Stimulated activated naive CD8-positive, alpha-beta T cell treated with anti-CD3 and anti-CD28 coated beads, Interleukin-15, Interleukin-2, amounts not matched to agents 100 ng/mL and 50 ng/mL, for 24 hours (primary cell): ENCODE measurements at regions not wholly inside any gene's neighbourhood (a gene's known extent, or its start where the extent isn't known, plus 50 kb on each side); places are given as distances from the start of the nearest gene placed in this dataset.
A peak's percentile ranks its signal among the peaks of the same experiment; 100 is the strongest.

Experiments
- H3K27ac Mint-ChIP-seq: one replicate; pipeline ENCODE4 v1.8.0; 2021; ENCODE audit warnings: mild to moderate bottlenecking, mixed read lengths
- H3K27me3 Mint-ChIP-seq: one replicate; pipeline ENCODE4 v1.8.0; 2021; ENCODE audit warnings: mixed read lengths
- H3K36me3 Mint-ChIP-seq: one replicate; pipeline ENCODE4 v1.8.0; 2021; ENCODE audit warnings: low read depth, mixed read lengths
- H3K4me1 Mint-ChIP-seq: one replicate; pipeline ENCODE4 v1.8.0; 2021; ENCODE audit warnings: low read depth, mixed read lengths
- H3K4me3 Mint-ChIP-seq: one replicate; pipeline ENCODE4 v1.8.0; 2021; ENCODE audit warnings: mild to moderate bottlenecking, mixed read lengths
- H3K9me3 Mint-ChIP-seq: one replicate; pipeline ENCODE4 v1.8.0; 2021; ENCODE audit warnings: mixed read lengths

DNA sequence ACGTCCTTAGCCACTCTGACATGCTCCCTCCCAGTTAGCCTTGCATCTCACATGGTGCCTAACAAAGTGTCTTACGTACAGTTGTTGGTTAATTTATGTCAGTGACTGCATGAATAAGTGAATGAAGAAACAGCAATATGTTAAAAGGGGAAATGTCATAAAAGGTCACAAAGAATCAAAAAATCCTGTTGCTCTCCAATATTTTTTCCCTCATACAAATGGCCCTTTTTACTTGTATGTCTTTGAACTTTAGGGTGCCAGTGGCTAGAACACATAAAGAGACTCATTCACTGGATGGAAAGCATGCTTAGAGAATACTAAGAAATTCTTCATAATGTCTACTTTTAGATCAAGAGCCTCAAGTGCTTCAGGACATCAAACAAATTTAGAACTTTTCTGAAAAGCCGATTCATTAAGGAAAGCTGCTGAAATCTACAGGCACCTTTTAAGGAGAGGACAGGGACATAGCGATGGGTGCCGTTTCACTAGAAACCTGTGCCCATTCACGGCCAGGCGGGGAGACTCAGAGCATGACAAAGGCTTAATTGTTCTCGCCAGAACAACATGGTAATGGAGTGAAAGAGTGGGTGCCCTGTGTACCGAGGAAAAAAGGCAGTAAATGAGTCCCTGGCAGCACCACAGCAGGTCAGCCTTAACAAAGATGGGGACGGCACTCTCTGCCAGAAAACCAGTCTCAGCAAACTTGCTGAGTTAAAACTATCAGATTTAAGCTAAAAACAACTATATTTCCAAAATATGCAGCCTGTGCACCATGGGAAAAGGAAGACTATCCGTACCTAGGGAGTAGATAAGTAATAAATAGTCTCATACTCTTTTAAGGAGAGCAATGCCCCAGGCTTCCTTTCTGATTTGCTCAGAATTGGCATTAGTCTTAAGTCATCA, 71.6 kb upstream of the SPTBN1 start:
- Mint-ChIP-seq H3K4me3 (no peak overlapping the region), H3K9me3 (no peaks in the 10 kb centered on the region), H3K27me3 (peaks cover 3% of the 10 kb centered on the region), H3K36me3 (no peaks in the 10 kb centered on the region), H3K27ac (no peak overlapping the region), H3K4me1 (no peaks in the 10 kb centered on the region)

- H3K4me1 Mint-ChIP-seq = no peaks in the 10 kb centered on the region
- no peaks in the 10 kb centered on the region for H3K9me3 Mint-ChIP-seq
Measured at GRCh38 chr2:54385271-54385670, 70.9 kb upstream of the SPTBN1 start.

DNA sequence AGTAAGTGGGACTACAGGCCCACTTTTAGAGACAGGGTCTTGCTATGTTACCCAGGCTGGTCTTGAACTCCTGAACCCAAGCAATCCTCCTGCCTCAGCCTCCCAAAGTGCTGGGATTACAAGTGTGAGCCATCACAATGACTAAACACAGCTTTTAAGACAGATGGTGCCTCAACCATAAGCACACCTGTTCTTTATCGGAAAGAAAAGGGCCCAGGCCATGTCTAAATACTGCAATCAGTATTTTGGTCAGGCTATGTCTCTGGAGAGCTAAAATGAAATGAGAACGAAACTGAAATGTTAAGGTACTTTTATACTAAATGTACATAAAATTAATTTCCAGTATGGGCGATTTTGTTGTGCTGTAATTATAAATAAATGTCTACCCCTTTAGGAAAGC, 69.5 kb upstream of the SPTBN1 start:
- Mint-ChIP-seq H3K27ac (no peak overlapping the region), H3K4me3 (no peak overlapping the region), H3K27me3 (peaks cover 3% of the 10 kb centered on the region)

More at GRCh38 chr2:54385271-54385670, 70.9 kb upstream of the SPTBN1 start:
- no peaks in the 10 kb centered on the region for H3K36me3 Mint-ChIP-seq
- H3K4me3 Mint-ChIP-seq = no peak overlapping the region
- H3K27me3 Mint-ChIP-seq = peaks cover 3% of the 10 kb centered on the region
- H3K27ac Mint-ChIP-seq = no peak overlapping the region

GRCh38 chr2:54387059-54387991, 68.8 kb upstream of the SPTBN1 start:
- Mint-ChIP-seq H3K9me3 (no peaks in the 10 kb centered on the region), H3K4me1 (no peaks in the 10 kb centered on the region), H3K27me3 (peaks cover 3% of the 10 kb centered on the region), H3K27ac (no peak overlapping the region), H3K36me3 (no peaks in the 10 kb centered on the region), H3K4me3 (no peak overlapping the region)

More for the DNA sequence above, 69.5 kb upstream of the SPTBN1 start:
- Mint-ChIP-seq H3K36me3 (no peaks in the 10 kb centered on the region), H3K9me3 (no peaks in the 10 kb centered on the region), H3K4me1 (no peaks in the 10 kb centered on the region)

DNA sequence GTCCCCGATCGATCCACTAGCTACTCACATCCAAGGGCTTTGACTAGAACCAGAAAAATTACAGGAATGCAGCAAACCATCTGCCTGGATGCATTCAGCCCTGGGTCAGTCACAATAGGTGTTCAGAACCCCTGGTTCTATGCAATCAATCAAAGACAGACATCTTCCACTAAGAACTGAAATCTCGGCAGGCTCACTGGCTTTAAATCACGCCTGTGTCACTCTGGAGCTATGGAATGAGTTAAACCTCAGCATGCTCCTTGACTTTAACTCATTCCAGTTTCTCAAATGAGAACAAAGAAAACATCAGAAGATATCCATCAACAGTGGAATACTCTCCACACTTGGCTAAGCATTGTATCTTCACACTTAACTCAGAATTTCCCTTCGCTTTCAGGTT, 68.1 kb upstream of the SPTBN1 start:
- Mint-ChIP-seq H3K27me3 (peaks cover 3% of the 10 kb centered on the region), H3K4me3 (no peak overlapping the region), H3K4me1 (no peaks in the 10 kb centered on the region), H3K9me3 (no peaks in the 10 kb centered on the region), H3K27ac (no peak overlapping the region), H3K36me3 (no peaks in the 10 kb centered on the region)

GRCh38 chr2:54392555-54393324, 63.4 kb upstream of the SPTBN1 start:
- no peak overlapping the region for H3K4me3 Mint-ChIP-seq
- H3K4me1 Mint-ChIP-seq = peaks cover 10% of the 10 kb centered on the region
- H3K36me3 Mint-ChIP-seq = no peaks in the 10 kb centered on the region
- no peak overlapping the region for H3K27ac Mint-ChIP-seq
- no peaks in the 10 kb centered on the region for H3K27me3 Mint-ChIP-seq
- peaks cover 4% of the 10 kb centered on the region for H3K9me3 Mint-ChIP-seq

- no peaks in the 10 kb centered on the region for H3K27me3 Mint-ChIP-seq
- no peaks in the 10 kb centered on the region for H3K36me3 Mint-ChIP-seq
- H3K4me1 Mint-ChIP-seq = peaks cover 10% of the 10 kb centered on the region
- H3K4me3 Mint-ChIP-seq = peak overlapping the region; percentile 52
- peak overlapping the region; percentile 78 for H3K27ac Mint-ChIP-seq
- peaks cover 4% of the 10 kb centered on the region for H3K9me3 Mint-ChIP-seq
Measured at GRCh38 chr2:54394392-54394791, 61.7 kb upstream of the SPTBN1 start.

DNA sequence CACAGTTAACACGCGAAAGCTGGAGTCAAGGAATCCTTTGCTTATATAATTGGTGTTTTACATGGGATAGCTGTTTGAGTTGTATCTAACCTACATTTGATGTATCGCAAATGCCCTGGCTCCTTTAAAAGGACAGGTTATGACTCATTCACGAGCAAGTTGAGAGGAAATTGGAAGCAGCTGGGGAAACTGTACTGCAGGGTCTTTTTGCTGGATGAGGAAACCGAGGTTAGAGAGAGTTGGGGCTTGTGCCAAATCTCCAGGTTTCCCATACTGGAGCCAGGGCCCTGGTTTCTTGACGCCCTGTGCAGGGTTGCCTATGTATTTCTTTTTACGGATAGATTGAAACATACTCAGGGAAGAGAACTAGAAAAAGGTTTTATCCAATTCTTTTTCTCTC, 60.0 kb upstream of the SPTBN1 start:
- Mint-ChIP-seq H3K27me3 (no peaks in the 10 kb centered on the region), H3K27ac (no peak overlapping the region), H3K4me1 (peaks cover 10% of the 10 kb centered on the region), H3K9me3 (peaks cover 4% of the 10 kb centered on the region), H3K36me3 (no peaks in the 10 kb centered on the region), H3K4me3 (no peak overlapping the region)

- Mint-ChIP-seq H3K4me3 (no peak overlapping the region), H3K9me3 (peaks cover 4% of the 10 kb centered on the region), H3K27ac (no peak overlapping the region), H3K36me3 (no peaks in the 10 kb centered on the region), H3K27me3 (no peaks in the 10 kb centered on the region), H3K4me1 (peaks cover 10% of the 10 kb centered on the region)
Measured at GRCh38 chr2:54396798-54397197, 59.3 kb upstream of the SPTBN1 start.

DNA sequence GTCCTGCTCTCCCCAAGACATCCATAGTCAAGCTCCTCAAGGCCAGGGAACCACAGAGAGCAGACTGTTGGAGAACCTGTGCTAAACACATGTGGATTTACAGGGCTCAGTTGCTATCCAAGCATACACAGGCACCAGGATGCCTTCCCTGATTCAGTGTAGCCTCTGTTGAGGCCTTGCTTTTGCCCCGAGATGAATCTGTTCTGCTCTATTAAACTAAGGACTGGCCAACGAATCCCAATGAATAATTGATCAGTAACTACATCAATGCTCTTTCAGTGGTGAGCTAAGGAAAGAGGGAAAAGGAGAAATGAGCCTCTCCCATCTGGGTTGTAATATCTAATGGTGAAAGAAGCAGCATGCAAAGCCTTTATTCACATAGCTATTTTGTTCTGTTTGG, 58.7 kb upstream of the SPTBN1 start:
- H3K27me3 Mint-ChIP-seq = no peaks in the 10 kb centered on the region

DNA sequence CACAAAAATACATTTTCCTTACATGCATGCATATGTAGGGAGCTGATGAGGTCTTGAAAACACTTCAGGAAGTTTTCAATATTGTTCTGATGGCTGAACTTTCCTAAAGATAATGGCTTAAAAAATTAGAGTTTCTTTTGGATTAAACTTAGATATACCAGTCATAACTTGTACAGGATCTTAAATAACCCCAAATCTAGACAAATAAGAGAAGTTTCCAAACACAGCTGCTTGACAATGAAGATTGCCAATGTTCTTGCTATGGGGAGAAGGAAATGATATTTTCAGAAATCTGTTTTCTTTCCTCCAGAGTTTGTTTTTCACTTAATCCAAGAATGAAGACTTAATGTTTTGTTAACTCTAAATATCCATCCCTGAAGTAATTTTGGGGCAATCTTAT, 54.6 kb upstream of the SPTBN1 start:
- H3K9me3 Mint-ChIP-seq = no peaks in the 10 kb centered on the region
- no peaks in the 10 kb centered on the region for H3K36me3 Mint-ChIP-seq
- no peak overlapping the region for H3K27ac Mint-ChIP-seq
- peaks cover 6% of the 10 kb centered on the region for H3K4me1 Mint-ChIP-seq
- H3K27me3 Mint-ChIP-seq = no peaks in the 10 kb centered on the region
- no peak overlapping the region for H3K4me3 Mint-ChIP-seq

More for the DNA sequence above, 58.7 kb upstream of the SPTBN1 start:
- H3K27ac Mint-ChIP-seq = no peak overlapping the region
- no peak overlapping the region for H3K4me3 Mint-ChIP-seq
- peaks cover 10% of the 10 kb centered on the region for H3K4me1 Mint-ChIP-seq
- no peaks in the 10 kb centered on the region for H3K36me3 Mint-ChIP-seq
- peaks cover 4% of the 10 kb centered on the region for H3K9me3 Mint-ChIP-seq

DNA sequence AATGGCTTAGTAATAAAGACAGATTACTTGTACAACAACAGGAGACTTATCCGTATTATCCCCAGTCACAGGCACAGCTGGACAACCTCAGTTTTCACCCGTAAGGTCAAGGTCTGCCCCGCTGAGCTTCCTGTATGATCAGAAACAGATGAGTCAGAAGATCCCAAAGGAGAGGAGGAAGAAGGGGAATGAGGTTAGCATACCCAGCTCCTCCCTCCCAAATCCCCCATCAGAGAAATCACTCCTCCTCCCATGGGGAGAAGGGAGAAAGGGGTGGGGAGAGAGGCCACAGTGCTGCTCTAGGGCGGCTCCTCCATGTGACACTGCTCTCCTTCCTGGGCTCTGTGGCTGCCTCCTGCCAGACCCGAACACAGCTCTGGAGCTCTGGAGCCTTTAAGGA, 53.8 kb upstream of the SPTBN1 start:
- Mint-ChIP-seq H3K4me1 (peaks cover 6% of the 10 kb centered on the region), H3K36me3 (no peaks in the 10 kb centered on the region), H3K27me3 (peaks cover 4% of the 10 kb centered on the region), H3K9me3 (no peaks in the 10 kb centered on the region), H3K27ac (no peak overlapping the region), H3K4me3 (no peak overlapping the region)

DNA sequence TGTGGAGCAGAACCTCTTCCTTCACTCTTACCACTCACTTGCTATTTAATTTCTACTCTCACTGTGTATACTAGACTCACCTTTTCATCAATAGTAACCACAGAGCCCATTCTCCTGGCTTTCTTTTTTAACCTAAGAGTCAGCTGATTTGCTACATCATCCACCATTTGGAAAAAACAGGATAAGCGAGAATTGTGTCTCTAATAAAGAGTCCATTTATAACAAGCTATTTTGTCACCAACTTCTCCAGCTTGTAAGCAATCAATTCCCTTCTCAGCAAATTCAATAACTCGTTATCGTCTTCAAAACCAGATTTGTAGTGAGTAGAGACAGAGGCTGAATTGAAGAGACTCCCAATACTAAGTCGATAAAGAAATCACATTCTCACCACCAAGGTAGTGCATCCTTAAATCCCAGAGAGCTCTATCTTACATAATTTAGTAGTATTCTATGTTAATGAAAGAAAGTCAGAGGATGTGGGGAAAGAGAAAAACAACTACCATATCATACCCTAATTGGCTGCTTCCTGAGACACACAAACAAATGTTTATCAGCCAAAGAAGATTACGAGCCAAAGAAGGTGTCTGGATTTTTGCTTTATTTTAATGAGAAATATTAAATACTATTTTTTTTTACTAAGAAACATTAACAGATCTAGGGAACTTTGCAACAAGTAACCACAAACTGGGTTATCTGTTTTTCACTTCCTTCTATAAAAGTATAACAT, 52.5 kb upstream of the SPTBN1 start:
- Mint-ChIP-seq H3K36me3 (no peaks in the 10 kb centered on the region), H3K4me1 (peaks cover 6% of the 10 kb centered on the region), H3K27me3 (peaks cover 14% of the 10 kb centered on the region), H3K9me3 (no peaks in the 10 kb centered on the region), H3K27ac (no peak overlapping the region), H3K4me3 (no peak overlapping the region)

DNA sequence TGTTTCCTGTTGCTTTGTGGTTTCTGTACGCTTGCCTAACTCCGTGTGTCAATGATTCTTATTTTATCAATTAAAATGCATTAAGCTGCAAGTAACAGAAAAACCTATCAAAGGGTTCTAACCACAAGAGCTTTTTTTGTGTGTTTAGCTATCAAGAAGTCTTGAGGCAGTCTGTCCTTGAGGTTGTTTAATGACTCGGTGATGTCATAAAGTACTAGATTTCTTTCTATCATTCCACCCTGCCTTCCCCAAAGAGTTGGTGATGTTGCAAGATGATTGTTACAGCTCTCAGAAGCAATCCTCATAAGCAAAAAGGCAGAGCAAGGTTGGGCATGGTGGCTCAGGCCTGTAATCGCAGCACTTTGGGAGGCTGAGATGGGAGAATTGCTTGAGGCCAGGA, 51.9 kb upstream of the SPTBN1 start:
- no peak overlapping the region for H3K4me3 Mint-ChIP-seq

More for the DNA sequence above, 51.9 kb upstream of the SPTBN1 start:
- peaks cover 6% of the 10 kb centered on the region for H3K4me1 Mint-ChIP-seq
- no peaks in the 10 kb centered on the region for H3K9me3 Mint-ChIP-seq
- H3K36me3 Mint-ChIP-seq = no peaks in the 10 kb centered on the region
- no peak overlapping the region for H3K27ac Mint-ChIP-seq
- peaks cover 17% of the 10 kb centered on the region for H3K27me3 Mint-ChIP-seq
